IPS-18a (cell line): ENCODE measurements at regions not wholly inside any gene's neighbourhood (a gene's known extent, or its start where the extent isn't known, plus 50 kb on each side); places are given as distances from the start of the nearest gene placed in this dataset.
"Not testable (repeated sequence)": the region's sequence is repeated elsewhere in the genome, so short reads cannot be mapped to it uniquely, and the experiment has no call there.

Source experiments
- H3K27ac ChIP-seq: one replicate; pipeline ENCODE4 v1.5.1; 2013; ENCODE audit warnings: low read length
- H3K27me3 ChIP-seq: one replicate; pipeline ENCODE4 v1.6.1; 2013; ENCODE audit warnings: mild to moderate bottlenecking, low read length; ENCODE audit not compliant: control insufficient read depth, insufficient read depth
- H3K36me3 ChIP-seq: one replicate; pipeline ENCODE4 v1.6.1; 2013; ENCODE audit warnings: low read depth, low read length; ENCODE audit not compliant: control insufficient read depth
- H3K4me1 ChIP-seq: one replicate; pipeline ENCODE4 v1.6.1; 2013; ENCODE audit warnings: low read depth, low read length; ENCODE audit not compliant: control insufficient read depth
- H3K4me3 ChIP-seq: one replicate; pipeline ENCODE4 v1.5.1; 2013; ENCODE audit warnings: low read length
- H3K9ac ChIP-seq: one replicate; pipeline ENCODE4 v1.6.1; 2013; ENCODE audit warnings: mild to moderate bottlenecking, low read length, moderate library complexity
- H3K9me3 ChIP-seq: one replicate; pipeline ENCODE4 v1.6.1; 2013; ENCODE audit warnings: low read depth, low read length; ENCODE audit not compliant: control insufficient read depth

DNA sequence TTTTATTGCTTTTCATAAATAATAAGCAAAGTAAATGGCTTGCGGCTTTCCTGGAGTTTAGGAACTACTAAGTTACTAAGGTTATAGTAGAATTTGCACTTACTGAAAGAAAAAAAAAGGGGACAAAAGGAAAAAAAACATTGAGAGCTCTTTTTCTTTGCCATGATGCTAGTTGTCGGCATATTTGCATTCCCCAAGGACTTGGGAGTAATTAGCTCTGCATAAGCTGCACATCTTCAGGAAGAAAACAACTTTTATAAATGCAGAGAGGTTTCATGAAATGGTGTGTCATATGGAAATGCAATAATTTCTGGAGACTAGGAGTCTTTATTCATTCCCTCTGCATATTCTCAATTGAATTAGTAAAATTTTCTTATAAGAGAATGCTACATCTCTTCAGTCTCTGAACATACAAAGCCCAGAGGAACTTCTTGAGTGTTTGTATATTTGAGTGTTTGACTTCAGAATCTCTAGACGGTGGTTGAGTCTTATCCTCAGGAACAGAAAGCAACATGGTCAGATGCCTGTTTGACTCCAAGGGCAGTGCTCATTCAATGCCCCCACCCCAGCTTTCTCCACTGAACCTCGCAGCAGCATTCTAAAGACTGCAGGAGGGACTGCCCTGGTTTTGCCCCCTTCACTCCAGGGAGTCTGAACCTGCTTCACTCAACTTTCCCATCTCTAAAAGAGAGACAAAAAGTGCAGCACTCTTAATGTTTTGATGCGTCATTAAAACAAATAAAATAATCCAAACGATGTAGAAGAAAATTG is 158.9 kb upstream of the EEA1 start:
- Histone ChIP-seq H3K9me3 (no peaks in the 10 kb centered on the region), H3K27ac (no peak overlapping the region), H3K9ac (no peak overlapping the region)

DNA sequence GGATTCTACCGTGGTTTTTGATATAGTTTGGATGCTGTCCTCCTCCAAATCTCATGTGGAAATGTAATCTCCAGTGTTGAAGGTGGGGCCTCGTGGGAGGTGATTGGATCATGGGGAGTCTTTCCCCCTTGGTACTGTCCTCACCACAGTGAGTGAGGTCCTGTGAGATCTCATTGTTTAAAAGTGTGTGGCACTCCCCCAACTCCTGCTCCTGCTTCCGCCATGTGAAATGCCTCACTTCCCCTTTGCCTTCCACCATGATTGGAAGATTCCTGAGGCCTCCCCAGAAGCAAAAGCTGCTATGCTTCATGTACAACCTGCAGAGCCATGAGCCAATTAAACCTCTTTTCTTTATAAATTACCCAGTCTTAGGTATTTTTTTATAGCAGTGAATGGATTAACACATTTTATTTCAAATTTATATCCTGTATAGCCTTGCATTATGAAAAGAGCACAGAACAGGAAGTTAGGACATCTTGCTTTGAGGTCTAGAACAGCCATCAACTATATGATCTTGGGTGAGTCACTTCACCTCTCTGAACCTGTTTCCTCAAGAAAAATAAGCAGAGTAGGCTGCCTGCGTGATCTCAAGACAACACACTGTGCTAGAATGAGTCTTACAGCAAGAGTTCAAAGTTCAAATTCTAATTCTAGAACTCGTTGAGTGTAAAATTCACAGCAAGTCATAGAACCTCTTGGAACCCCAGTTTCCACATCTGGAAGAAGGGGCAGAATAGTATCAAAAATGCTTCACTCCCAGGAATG is 160.9 kb upstream of the EEA1 start:
- Histone ChIP-seq H3K9me3 (no peaks in the 10 kb centered on the region), H3K9ac (no peak overlapping the region), H3K4me1 (peaks cover 6% of the 10 kb centered on the region), H3K4me3 (no peak overlapping the region), H3K36me3 (no peaks in the 10 kb centered on the region), H3K27me3 (no peaks in the 10 kb centered on the region), H3K27ac (no peak overlapping the region)

More for the DNA sequence above, 158.9 kb upstream of the EEA1 start:
- Histone ChIP-seq H3K36me3 (no peaks in the 10 kb centered on the region), H3K4me1 (peaks cover 6% of the 10 kb centered on the region), H3K4me3 (no peak overlapping the region), H3K27me3 (no peaks in the 10 kb centered on the region)

DNA sequence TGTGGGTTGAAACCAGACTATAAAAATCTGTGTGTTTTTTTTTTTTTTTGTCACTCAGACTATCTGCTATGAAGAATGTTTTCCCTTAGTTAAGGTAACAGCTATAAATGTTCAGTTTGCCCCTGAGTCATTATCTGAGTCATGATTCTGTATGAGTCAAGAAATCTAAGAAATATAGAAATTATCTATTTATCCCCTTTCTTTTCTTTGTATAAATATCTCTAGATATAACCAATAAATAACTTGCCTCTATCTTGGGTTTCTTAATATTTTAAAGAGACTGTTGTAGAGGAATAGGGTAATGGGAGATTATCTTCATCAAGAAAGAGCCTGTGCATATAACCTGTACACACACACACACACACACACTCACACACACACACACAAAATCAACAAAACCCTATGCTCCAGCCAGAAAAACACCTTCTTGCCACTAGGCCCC is 161.7 kb upstream of the EEA1 start:
- no peak overlapping the region for H3K4me3 ChIP-seq
- H3K9ac ChIP-seq: no peak overlapping the region
- no peak overlapping the region for H3K27ac ChIP-seq
- peaks cover 6% of the 10 kb centered on the region for H3K4me1 ChIP-seq
- H3K36me3 ChIP-seq: no peaks in the 10 kb centered on the region
- H3K27me3 ChIP-seq: no peaks in the 10 kb centered on the region
- no peaks in the 10 kb centered on the region for H3K9me3 ChIP-seq

DNA sequence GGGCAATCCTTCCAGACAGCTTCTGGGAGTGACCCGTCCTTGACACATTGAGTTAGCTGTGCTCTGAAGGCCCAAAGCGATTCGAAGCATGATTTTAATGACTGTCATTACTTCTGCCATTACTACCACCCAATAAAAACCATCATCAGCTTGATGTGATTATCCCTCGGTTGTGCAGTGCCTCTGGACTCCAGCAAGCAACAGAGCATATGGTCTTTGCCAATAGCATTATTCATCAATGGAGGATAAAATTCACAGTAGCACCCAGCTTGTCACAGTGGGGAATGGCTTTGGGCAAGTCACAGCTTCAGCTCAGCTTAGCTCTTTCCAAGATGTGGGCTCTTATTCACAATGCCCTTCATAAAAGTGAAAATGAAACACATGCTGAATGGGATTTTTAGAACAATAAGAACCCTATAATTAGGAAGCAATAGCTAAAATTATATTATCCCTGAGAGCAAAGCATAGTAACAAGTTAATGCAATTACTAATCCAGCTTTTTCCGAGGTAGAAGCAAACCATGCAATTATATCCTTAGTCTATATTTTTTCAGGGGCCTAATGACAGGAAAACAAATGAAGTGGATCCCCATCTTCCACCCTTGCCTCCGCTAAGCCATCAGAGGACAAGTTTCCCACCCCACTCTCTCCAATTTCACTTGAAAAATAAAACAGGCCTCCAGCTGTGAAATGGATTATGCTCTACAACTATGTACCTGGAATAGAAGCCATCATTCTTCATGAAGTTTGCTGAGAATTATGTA is 163.0 kb upstream of the EEA1 start:
- Histone ChIP-seq H3K27ac (no peak overlapping the region), H3K27me3 (no peaks in the 10 kb centered on the region), H3K4me1 (peaks cover 6% of the 10 kb centered on the region), H3K36me3 (no peaks in the 10 kb centered on the region), H3K4me3 (no peak overlapping the region), H3K9me3 (no peaks in the 10 kb centered on the region), H3K9ac (no peak overlapping the region)

DNA sequence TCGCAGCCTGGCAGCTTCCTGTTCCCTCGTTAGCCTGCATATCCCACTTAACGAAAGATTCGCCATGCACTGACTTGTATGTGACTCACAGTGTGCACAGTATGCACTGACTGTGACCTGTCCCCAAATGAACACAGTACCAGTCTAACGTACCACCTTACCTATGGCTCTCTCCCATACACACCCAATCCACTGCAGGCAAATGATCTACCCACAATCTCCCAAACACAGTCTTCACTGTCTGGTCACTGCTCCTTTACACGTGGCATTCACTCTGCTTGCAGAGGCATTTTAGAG is 163.5 kb upstream of the EEA1 start:
- Histone ChIP-seq H3K27ac (no peak overlapping the region), H3K27me3 (no peaks in the 10 kb centered on the region), H3K9me3 (no peaks in the 10 kb centered on the region), H3K4me1 (peaks cover 6% of the 10 kb centered on the region), H3K4me3 (no peak overlapping the region), H3K9ac (no peak overlapping the region), H3K36me3 (no peaks in the 10 kb centered on the region)

DNA sequence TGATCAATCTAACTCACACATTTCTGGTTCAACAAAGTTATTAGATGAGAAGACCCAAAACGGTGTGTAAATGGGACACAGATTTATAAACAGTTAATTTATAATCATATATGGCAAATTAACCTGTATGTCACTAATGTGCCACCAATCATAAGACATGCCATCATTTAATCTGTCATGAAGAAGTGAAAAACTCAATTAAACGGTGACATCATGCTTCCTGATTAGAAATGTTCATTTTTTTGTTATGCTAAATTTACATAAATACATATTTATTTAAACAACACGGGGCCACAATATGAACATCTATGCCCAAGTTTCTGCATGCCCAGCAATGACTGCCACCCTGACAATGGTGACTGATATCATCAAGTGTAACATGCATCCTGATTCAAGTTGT is 164.1 kb upstream of the EEA1 start:
- peaks cover under 1% of the 10 kb centered on the region for H3K4me1 ChIP-seq
- H3K9ac ChIP-seq: no peak overlapping the region
- H3K9me3 ChIP-seq: no peaks in the 10 kb centered on the region
- H3K4me3 ChIP-seq: no peak overlapping the region
- no peaks in the 10 kb centered on the region for H3K36me3 ChIP-seq
- H3K27ac ChIP-seq: no peak overlapping the region
- no peaks in the 10 kb centered on the region for H3K27me3 ChIP-seq

DNA sequence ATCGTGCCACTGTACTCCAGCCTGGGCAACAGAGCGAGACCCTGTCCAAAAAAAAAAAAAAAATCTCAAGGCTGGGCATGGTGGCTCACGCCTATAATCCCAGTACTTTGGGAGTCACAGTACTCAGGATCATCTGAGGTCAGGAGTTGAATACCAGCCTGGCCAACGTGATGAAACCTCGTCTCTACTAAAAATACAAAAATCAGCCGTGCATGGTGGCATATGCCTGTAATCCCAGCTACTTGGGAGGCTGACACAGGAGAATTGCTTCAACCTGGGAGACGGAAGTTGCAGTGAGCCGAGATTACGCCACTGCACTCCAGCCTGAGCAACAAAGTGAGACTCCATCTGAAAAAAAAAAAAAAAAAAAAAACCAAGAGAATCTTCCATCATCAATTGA is 165.1 kb upstream of the EEA1 start:
- not testable (repeated sequence) for H3K9me3 ChIP-seq, H3K36me3 ChIP-seq, H3K9ac ChIP-seq, H3K4me1 ChIP-seq, H3K27ac ChIP-seq, H3K27me3 ChIP-seq, H3K4me3 ChIP-seq

DNA sequence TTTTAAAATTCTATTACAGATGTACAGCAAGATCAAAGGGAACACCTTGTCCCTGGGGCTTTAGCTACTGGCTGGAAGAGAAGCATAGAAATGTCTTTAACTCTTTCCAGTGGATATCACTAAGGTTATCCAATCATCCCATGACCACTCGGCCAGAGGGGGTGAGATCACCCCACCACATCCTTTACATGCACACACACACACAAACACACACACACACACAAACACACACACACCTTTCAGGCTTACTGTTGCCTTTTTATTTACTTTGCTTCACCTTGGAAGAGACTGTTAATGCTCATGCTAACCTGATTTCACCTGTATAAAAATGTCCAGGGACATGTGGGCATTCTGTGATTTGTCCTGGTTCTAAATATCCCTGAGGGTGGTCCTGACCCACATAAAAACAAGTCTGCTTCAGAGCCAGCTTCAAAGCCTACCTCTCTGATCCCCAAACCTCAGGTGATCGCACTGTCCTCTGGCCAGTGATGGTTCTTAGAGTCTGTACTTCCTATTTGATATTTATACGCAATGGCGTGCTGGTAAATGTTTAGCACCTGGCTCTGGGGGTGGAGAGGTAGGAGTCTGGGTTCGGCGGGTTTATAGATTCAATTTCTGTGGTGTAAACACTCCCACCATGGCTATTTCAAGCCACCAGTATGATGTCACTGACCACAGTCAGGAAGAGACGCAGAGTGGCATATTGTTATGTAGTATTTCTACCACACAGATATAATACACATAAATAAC is 166.1 kb upstream of the EEA1 start:
- H3K4me3 ChIP-seq: no peak overlapping the region
- H3K36me3 ChIP-seq: no peaks in the 10 kb centered on the region
- H3K9ac ChIP-seq: no peak overlapping the region
- no peaks in the 10 kb centered on the region for H3K9me3 ChIP-seq
- no peaks in the 10 kb centered on the region for H3K4me1 ChIP-seq
- H3K27me3 ChIP-seq: no peaks in the 10 kb centered on the region
- H3K27ac ChIP-seq: no peak overlapping the region

DNA sequence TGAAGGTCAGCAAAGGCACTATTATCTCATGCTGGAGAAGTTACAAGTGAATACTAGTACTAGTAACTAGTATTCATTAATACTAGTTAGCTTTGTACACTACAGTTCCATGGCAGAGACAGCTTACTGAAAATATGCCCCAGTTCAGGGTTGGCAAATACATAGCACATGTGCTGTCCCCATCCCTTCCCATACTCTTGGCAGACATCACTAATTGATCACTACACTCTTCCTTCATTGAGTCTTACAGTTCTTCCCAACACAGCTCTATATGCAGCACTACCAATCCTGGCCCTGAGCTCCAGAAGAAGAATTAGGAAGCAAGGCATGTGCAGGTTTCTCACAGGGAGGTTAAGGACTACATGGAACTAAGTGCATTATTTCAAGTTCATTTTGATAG is 168.3 kb upstream of the EEA1 start:
- H3K27me3 ChIP-seq: no peaks in the 10 kb centered on the region
- H3K4me1 ChIP-seq: no peaks in the 10 kb centered on the region
- H3K36me3 ChIP-seq: no peaks in the 10 kb centered on the region
- H3K9ac ChIP-seq: no peak overlapping the region
- no peaks in the 10 kb centered on the region for H3K9me3 ChIP-seq
- H3K27ac ChIP-seq: no peak overlapping the region
- H3K4me3 ChIP-seq: no peak overlapping the region

DNA sequence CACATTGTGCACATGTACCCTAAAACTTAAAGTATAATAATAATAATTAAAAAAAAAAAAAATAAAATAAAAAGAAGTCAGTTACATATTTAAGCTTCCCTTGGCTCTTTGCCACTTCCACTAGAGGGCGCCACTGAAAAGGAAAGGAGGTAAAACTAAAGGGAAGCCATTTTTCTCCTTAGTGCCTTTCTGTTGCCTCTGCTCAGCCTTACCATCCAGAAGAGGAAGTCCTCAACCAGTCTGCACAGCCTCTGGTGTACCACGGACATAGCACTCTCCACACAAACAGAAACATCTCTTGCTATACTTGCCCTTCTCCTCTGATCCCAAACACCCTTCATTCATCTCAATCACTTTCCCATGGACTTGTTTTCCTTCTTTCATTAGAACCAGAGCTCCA is 169.0 kb upstream of the EEA1 start:
- Histone ChIP-seq H3K27me3 (no peaks in the 10 kb centered on the region), H3K9me3 (no peaks in the 10 kb centered on the region), H3K27ac (no peak overlapping the region), H3K4me1 (no peaks in the 10 kb centered on the region), H3K9ac (no peak overlapping the region), H3K36me3 (no peaks in the 10 kb centered on the region), H3K4me3 (no peak overlapping the region)

DNA sequence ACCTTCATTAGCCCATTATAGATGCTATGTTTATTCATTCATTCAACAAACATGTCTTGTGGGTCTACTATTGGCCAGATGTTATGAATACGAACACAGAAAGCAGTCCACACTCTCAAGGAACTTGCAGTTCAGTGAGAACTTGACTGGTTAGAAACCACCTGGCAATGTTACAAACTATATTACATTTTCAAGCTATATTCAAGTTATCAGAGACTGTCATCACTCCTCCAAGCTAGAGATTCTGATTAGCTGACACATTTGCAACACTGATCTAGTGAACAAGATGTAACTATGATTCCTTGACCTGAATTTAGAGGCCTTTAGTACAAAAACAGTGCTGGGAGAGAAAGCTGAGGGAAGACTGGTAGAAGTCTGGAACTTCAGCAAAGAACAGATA is 170.7 kb upstream of the EEA1 start:
- H3K27ac ChIP-seq: no peak overlapping the region
- H3K9ac ChIP-seq: no peak overlapping the region
- H3K27me3 ChIP-seq: no peaks in the 10 kb centered on the region
- H3K4me3 ChIP-seq: no peak overlapping the region
- H3K9me3 ChIP-seq: no peaks in the 10 kb centered on the region
- H3K36me3 ChIP-seq: no peaks in the 10 kb centered on the region
- H3K4me1 ChIP-seq: no peaks in the 10 kb centered on the region
